ENCODE measurements at regions not wholly inside any gene's neighbourhood (a gene's known extent, or its start where the extent isn't known, plus 50 kb on each side); places are given as distances from the start of the nearest gene placed in this dataset.

GRCh38 chr2:223522796-223523195, 79.4 kb downstream of the SCG2 start:
- TF ChIP-seq ELF4 (IDR thresholded peaks at IDR 0.05) (no peak), ARNT (IDR thresholded peaks at IDR 0.05) (no peak), TARDBP (IDR thresholded peaks at IDR 0.05) (no peak), CTBP1 (IDR thresholded peaks at IDR 0.05; ENCODE audit: borderline replicate concordance) (no peak), SUZ12 (IDR thresholded peaks at IDR 0.05) (no peak), ZNF384 (IDR thresholded peaks at IDR 0.05) (no peak), BHLHE40 (IDR thresholded peaks at IDR 0.05; ENCODE audit: borderline replicate concordance) (no peak), SP1 (IDR thresholded peaks at IDR 0.05) (no peak), FOXK2 (IDR thresholded peaks at IDR 0.05) (no peak), PKNOX1 (IDR thresholded peaks at IDR 0.05) (no peak), L3MBTL2 (conservative IDR thresholded peaks at IDR 0.05) (no peak)

Measured in HEK293T (cell line).